Left colon (tissue), 2 donors: ENCODE measurements at regions not wholly inside any gene's neighbourhood (a gene's known extent, or its start where the extent isn't known, plus 50 kb on each side); places are given as distances from the start of the nearest gene placed in this dataset.

Source experiments
- ATAC-seq: fragments of 200-7000 bp; cut with Tn5 transposase; one replicate; pipeline ENCODE4 v1.9.1; 2020; ENCODE audit warnings: mild to moderate bottlenecking, moderate library complexity
- DNase-seq, 2 donors: peaks; one replicate each; pipeline ENCODE4 v3.0.0-alpha.2; 2020
- intact Hi-C, 2 donors: fragments of 100-400 bp; cut with DNase I in 1 of 2; cut with micrococcal nuclease in 1 of 2; formaldehyde crosslinking; loops; one replicate each; pipeline versions ENCODE4 v1.11.2 to v1.14.0; 2022; cut with DNase I, micrococcal nuclease
- donor health status: DM: no; HTN: no; CAD: no.
- donor health status: DM: yes; HTN: yes; CAD: no.

- intact Hi-C loops, result no loop called here
- ATAC-seq, result no peak
- DNase-seq, result no peak
Measured at GRCh38 chr18:24558403-24558802, 98.0 kb downstream of the HRH4 start.

GRCh38 chr18:24559526-24559925, 99.1 kb downstream of the HRH4 start:
- intact Hi-C loops, result no loop called here
- DNase-seq (no peak), ATAC-seq (no peak)

- ATAC-seq (no peak), DNase-seq (no peak)
- intact Hi-C loops, result no loop called here
Measured at GRCh38 chr18:24560511-24560981, 100.1 kb downstream of the HRH4 start.

DNA sequence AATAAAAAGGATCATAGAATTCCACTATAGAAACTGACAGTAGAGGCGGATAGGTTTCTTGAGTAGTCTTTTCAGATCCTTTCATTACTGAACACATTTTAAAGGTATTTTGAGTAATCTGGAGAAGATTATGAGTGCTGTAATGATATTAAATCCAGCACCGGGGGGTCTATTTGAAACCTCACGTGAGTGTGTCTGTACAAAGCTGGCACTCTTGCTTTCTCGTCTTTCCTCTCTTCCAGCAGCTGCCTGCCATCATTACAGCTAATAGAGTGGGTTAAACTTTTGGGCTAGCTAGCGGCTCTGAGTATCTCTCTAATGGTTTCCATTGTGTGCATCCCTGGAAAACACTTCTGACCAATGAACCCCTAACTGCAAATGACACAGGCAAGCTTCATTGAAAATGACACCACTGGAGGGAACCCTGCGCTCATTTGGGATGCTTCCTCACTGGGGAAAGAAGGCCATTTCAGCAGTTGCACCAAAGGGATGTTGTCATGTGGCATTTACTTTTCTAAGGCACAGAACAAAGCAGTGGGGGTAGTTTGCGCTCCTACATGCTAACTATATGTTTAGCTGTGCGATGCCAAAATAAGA, 101.0 kb downstream of the HRH4 start:
- no peak for DNase-seq
- ATAC-seq, result no peak
- intact Hi-C loops, result no loop called here

DNA sequence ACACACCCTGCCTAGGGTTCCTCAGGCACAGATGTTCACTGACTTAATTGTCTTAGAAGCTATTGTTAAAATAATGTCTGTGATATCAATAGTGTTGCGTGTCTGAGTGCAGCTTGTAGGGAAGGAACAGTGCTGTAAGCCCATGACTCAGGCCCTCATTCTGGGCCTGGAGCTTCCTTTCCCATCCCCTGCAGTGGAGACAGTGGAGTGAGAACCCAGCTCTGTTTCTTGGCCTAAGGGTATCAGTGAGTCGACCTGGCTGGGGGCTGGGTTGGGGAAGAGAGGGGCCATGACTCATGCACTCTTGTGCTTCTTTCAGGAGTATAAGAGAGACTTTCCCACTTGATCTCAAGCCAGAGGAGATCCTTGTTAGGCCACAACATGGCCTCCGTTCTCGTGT, 106.8 kb downstream of the HRH4 start:
- no peak for ATAC-seq

GRCh38 chr18:24570716-24571115, 110.3 kb downstream of the HRH4 start:
- intact Hi-C loops, result no loop called here
- no peak for ATAC-seq

More for the DNA sequence above, 106.8 kb downstream of the HRH4 start:
- intact Hi-C loops, result no loop called here
- DNase-seq, result no peak

GRCh38 chr18:24582771-24583170, 122.3 kb downstream of the HRH4 start:
- intact Hi-C loops, result no loop called here
- no peak for DNase-seq
- no peak for ATAC-seq

More at GRCh38 chr18:24570716-24571115, 110.3 kb downstream of the HRH4 start:
- no peak for DNase-seq

DNA sequence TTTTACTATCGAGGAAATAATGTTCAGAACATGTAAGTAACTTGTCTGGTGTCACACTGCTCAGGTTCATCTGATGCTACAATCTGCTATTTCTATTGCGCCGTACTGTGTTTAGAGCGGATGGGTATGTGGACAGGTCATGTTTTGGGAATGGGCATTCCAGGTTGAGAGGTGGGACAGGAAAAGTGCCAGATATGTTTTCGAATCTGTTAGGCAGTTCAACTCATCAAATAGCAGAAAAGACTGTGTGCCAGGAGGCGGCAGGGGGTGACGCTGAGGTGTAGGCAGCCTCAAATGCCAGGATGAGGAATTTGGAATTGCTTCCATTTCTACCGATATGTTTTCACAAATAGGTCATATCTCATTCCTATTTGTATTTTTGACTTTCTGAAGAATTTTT, 123.8 kb downstream of the HRH4 start:
- no peak for DNase-seq
- intact Hi-C loops, result no loop called here
- no peak for ATAC-seq

GRCh38 chr18:24584813-24585212, 124.4 kb downstream of the HRH4 start:
- no peak for DNase-seq
- no peak for ATAC-seq
- intact Hi-C loops, result no loop called here

GRCh38 chr18:24585996-24586566, 125.6 kb downstream of the HRH4 start:
- intact Hi-C loops, result no loop called here
- ATAC-seq (no peak), DNase-seq (no peak)

DNA sequence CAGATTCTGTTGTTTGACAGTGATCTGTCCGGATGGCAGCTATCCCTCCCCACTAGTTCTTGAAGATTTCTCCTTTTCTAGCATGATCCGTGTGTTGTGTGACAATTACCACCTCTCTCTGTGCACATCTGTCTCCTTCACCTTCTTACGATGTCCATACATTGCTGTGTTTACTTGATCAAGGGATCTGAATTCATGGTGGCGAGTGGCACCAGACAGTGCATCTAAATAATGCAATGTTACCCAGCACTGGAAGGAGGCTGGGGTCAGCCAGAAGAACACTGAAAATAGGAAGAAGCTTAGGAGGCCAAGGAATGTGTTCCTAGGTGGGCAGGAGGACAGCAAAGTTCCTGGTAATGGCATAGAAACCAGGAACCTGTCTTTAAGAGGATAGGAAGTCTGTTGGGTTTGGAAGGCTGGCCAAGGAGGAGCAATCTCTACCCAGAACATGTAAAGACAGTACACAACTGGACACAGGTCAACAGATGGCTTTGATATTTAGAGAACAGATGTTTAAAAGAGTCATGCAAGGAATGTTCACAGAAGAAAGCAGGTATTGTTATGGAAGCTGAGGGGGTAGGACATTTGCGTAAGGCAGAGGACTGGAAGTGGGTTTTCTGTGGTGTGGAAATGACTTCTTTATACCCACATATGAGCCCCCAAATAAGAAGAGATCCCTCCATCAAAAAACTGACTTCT, 126.4 kb downstream of the HRH4 start:
- no peak for DNase-seq
- no peak for ATAC-seq
- intact Hi-C loops, result no loop called here

DNA sequence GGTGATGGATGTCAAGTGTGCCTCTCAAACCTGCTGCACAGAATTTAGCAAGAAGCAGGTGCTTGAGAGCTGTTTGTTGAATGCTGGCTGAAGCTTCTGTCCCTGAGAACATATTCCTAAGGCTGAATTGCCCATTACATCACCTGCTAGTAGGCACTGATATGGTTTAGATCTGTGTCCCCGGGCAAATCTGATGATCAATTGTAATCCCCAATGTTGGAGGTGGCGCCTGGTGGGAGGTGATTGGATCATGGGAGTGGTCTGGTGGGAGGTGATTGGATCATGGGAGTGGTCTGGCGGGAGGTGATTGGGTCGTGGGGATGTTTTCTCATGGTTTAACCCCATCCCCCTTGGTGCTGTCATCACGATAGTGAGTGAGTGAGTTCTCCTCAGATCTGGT, 128.0 kb downstream of the HRH4 start:
- ATAC-seq, result no peak
- no peak for DNase-seq
- intact Hi-C loops, result no loop called here

GRCh38 chr18:24590946-24591345, 130.5 kb downstream of the HRH4 start:
- intact Hi-C loops, result no loop called here
- no peak for DNase-seq
- no peak for ATAC-seq

DNA sequence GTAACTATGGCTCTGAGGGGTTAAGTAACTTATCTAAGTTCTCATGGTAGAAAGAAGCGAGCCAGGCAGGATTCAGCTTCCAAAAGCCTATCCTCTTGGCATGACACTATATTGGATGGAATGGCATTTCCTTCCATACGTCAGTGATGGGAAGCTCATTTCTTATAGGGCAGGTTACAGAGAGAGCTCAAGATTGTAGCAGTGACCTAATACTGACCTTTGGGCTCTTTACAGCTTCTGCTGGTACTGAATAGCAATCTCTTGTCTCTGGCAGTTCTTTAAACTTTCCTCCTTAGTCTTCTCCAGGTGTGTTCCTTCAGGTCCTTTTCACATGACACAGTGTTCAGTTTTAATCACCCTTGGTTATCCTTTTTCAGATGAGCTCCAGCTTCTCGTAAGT, 133.0 kb downstream of the HRH4 start:
- ATAC-seq (no peak), DNase-seq (no peak)
- intact Hi-C loops, result no loop called here

- no peak for DNase-seq
- no peak for ATAC-seq
- intact Hi-C loops, result no loop called here
Measured at GRCh38 chr18:24593886-24594285, 133.4 kb downstream of the HRH4 start.

GRCh38 chr18:24595561-24596031, 135.2 kb downstream of the HRH4 start:
- no peak for ATAC-seq
- no peak for DNase-seq
- intact Hi-C loops, result no loop called here

DNA sequence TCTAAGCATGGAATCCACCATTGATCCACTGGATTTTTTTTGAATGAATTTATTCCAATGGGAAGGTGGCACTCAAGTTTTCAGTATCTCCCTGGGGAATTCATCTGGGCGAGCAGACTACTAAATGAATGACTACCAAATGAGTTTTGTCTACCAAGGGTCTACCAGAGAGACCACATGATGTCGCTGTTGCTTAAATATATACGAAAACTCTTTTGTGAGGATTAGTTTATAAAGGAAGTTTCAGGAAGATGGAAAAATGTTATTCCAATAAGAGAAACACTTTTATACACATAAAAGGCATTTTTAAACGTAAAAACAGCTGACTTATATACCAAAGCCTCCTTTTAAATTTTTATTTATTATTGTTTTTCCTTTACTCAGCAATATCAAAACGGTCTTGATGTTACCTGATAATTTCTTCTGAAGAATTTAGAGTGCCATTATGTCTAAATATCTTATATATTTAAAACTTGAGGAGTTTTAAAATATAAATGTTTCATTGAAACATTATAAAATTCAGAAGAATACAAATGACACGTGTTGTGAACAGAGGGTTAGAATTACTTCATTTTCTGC, 139.7 kb downstream of the HRH4 start:
- intact Hi-C loops, result loop anchor here in 1 of 2 donors (10.0 kb wide), 1 partner anchor 125 kb away; no protein-coding TSS in a partner anchor
- peak in 1 of 2 donors; percentile 12 for DNase-seq
- peak; percentile 34 for ATAC-seq

- DNase-seq (no peak), ATAC-seq (no peak)
- intact Hi-C loops, result loop anchor here in 1 of 2 donors (10.0 kb wide), 1 partner anchor 123 kb away; no protein-coding TSS in a partner anchor
Measured at GRCh38 chr18:24601585-24601984, 141.1 kb downstream of the HRH4 start.

DNA sequence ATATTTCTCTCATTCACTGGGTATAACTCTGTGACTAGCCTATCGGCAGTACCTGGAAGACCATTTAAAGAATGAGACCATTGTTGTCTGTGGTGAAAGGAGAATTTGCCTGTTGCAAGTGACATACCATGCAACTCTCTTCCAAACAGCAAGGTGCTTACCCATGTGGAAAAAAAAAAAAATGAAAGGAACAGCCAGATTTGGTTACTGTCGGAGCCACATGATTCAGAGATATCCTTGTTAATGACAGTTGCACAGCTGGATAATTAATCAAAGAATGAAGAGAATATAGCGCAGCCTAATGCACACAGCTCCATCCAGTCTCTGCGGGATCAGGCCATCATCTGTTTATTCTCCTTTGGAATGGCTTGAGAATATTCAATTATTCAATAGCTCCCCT, 141.8 kb downstream of the HRH4 start:
- ATAC-seq (no peak), DNase-seq (no peak)
- intact Hi-C loops, result loop anchor here in 1 of 2 donors (10.0 kb wide), 1 partner anchor 123 kb away; no protein-coding TSS in a partner anchor

GRCh38 chr18:24603151-24603550, 142.7 kb downstream of the HRH4 start:
- intact Hi-C loops, result loop anchor here in 1 of 2 donors (10.0 kb wide), 1 partner anchor 122 kb away; no protein-coding TSS in a partner anchor
- DNase-seq (no peak), ATAC-seq (no peak)
